ENCODE measurements at regions not wholly inside any gene's neighbourhood (a gene's known extent, or its start where the extent isn't known, plus 50 kb on each side); places are given as distances from the start of the nearest gene placed in this dataset.

DNA sequence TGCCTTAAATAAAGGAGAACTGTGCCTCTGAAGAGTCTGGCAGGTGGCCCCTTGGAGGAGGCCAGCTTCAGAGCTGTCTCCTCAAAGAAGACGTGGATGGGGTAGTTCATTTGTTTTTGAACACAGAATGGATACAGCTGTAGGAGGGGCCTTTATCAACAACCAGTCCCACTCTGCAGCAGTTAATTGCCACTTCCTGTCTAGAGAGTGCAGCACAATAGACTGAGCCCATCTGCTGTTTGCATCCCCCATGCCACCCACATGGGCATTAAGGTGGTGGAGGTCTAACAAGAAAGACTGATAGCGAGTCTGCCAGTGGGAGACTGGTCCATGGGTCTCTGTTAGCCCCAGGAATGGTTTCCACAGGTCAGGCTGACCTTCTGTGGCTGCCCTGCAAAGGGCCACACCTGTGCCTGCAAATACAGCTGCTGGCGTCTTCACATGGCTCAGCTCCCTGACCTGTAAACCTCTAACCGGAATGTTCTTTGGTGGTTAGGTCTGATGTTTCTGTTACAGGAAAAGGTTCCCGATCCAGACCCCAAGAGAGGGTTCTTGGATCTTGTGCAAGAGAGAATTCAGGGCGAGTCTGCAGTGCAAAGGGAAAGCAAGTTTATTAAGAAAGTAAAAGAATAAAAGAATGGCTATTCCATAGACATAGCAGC is 153.3 kb upstream of the ITGA6 start:
- TF ChIP-seq TAF1 (IDR thresholded peaks at IDR 0.05; ENCODE audit: borderline replicate concordance, low read depth, low read length), result no peak
- no peak for TF ChIP-seq FOXJ3 (CRISPR knock-in tag; IDR thresholded peaks at IDR 0.05)
- TF ChIP-seq, protein P1, sequence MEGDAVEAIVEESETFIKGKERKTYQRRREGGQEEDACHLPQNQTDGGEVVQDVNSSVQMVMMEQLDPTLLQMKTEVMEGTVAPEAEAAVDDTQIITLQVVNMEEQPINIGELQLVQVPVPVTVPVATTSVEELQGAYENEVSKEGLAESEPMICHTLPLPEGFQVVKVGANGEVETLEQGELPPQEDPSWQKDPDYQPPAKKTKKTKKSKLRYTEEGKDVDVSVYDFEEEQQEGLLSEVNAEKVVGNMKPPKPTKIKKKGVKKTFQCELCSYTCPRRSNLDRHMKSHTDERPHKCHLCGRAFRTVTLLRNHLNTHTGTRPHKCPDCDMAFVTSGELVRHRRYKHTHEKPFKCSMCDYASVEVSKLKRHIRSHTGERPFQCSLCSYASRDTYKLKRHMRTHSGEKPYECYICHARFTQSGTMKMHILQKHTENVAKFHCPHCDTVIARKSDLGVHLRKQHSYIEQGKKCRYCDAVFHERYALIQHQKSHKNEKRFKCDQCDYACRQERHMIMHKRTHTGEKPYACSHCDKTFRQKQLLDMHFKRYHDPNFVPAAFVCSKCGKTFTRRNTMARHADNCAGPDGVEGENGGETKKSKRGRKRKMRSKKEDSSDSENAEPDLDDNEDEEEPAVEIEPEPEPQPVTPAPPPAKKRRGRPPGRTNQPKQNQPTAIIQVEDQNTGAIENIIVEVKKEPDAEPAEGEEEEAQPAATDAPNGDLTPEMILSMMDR (IDR thresholded peaks at IDR 0.05), result no peak
- TF ChIP-seq JUND (IDR thresholded peaks at IDR 0.05), result no peak
- no peak for TF ChIP-seq TCF12 (IDR thresholded peaks at IDR 0.05)
- TF ChIP-seq MXI1 (IDR thresholded peaks at IDR 0.05; ENCODE audit: low read depth, low read length), result no peak
- no peak for TF ChIP-seq EP300 (IDR thresholded peaks at IDR 0.05; ENCODE audit: borderline replicate concordance in 1 of 2, low read depth in 1 of 2, low read length in 1 of 2)
- TF ChIP-seq YY1 (IDR thresholded peaks at IDR 0.05; ENCODE audit: low read depth), result no peak
- no peak for TF ChIP-seq SIN3A (IDR thresholded peaks at IDR 0.05; ENCODE audit: borderline replicate concordance, low read depth, low read length)
- no peak for TF ChIP-seq IRF3 (IDR thresholded peaks at IDR 0.05; ENCODE audit: low read depth, low read length)
